Activated T-helper 9 cell treated with anti-CD3 and anti-CD28 coated beads, Interleukin-2, amount 50 U/mL, for 16 hours (primary cell): ENCODE measurements at regions not wholly inside any gene's neighbourhood (a gene's known extent, or its start where the extent isn't known, plus 50 kb on each side); places are given as distances from the start of the nearest gene placed in this dataset.

Experiments
- DNase-seq: peaks from one replicate; pipeline ENCODE4 v3.0.0-alpha.2; 2020; ENCODE audit warnings: low read depth

GRCh38 chr2:145258903-145259579, 739.1 kb upstream of the ZEB2 start:
- DNase-seq, result no peak

DNA sequence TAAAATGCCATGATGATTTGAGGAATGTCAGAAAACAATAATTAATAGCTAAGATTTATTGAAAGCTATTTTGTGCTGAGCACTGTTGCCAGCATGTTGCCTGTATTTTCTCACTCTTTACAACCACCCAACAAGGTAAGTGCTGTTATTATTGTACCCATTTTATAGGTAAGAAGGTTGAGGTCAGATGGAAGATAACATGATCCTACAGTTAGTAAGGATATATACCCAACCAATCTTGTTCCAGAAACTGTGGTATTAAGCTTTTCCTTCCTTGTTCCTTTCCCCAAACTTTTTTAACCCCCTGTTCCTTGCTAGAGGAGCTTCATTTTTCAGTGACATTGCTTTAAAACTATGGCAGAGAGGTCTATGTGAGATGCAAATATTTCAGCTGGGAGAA, 738.0 kb upstream of the ZEB2 start:
- no peak for DNase-seq

GRCh38 chr2:145256551-145256950, 736.6 kb upstream of the ZEB2 start:
- no peak for DNase-seq

DNA sequence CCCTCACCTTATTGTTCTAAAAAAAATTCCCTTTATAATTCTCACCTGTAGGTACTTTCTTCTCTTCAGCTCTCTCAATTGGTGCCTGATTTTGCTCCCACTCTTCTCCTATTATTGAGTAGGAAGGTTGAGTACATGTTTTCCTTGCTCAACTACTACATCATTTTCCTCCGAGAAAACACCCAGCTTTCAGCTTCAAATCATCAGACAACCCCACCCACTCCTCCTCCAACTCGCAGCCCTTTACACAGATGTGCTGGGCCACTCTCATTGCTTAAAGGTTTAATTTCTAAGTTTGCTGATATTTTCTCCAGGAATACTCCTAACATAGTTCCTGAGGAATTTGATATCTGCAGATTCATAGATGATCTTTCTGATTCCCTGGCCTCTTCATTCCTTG, 734.4 kb upstream of the ZEB2 start:
- DNase-seq, result no peak

DNA sequence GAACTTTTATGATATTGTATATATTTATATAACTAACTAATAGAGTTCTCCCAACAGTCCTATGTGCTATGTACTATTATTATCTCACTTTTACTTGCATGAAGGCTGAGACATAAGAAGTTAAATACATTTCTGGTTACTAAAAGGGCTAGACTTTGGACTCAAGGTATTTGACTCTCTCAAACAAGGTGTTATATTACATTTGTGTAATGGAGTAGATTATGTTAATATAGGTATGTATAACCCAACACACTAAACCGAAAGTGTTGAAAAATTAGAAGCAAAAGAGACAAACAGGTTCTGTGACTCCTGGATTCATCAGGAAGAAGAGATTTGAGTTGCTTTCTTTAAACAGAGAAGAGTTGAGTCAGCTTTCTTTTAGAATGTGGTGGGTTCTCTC, 733.6 kb upstream of the ZEB2 start:
- DNase-seq, result no peak

- no peak for DNase-seq
Measured at GRCh38 chr2:145245268-145245870, 725.5 kb upstream of the ZEB2 start.

DNA sequence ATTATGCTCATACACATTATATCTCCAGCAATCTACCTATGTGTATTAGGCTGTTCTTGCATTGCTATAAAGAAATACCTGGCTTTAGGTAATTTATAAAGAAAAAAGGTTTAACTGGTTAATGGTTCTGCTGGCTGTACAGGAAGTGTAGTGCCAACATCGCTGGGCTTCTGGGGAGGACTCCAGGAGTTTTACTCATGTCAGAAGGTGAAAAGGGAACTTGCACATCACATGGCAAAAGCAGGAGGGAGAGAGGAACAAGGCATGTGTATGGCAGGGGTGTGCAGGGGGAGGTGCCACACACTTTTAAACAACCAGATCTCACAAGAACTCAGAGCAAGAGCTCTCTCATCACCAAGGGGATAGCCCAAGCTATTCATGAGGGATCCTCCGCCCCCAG, 715.4 kb upstream of the ZEB2 start:
- no peak for DNase-seq

DNA sequence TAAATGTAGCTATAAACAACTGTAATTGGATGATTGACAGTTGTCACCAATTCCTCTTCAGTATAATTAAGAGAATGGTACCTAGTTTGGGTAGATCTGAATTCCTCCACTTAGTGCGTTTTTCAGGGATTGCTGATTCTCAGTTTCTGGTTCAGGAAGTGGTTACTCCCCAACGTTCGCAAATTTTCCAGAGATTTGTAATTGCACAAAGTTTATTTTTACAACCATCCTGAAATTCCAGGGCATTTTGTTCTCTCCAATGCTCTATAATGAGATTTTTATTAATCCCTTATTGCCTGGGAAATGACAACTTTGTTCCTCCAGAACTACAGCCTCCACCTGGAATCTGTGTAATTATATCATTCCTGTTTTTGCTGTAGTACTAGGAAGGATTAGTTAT, 710.6 kb upstream of the ZEB2 start:
- DNase-seq, result no peak

- no peak for DNase-seq
Measured at GRCh38 chr2:145228506-145228905, 708.6 kb upstream of the ZEB2 start.

GRCh38 chr2:145226901-145227300, 707.0 kb upstream of the ZEB2 start:
- no peak for DNase-seq

GRCh38 chr2:145221516-145221915, 701.6 kb upstream of the ZEB2 start:
- no peak for DNase-seq

GRCh38 chr2:145221032-145221431, 701.1 kb upstream of the ZEB2 start:
- no peak for DNase-seq

- DNase-seq, result no peak
Measured at GRCh38 chr2:145220496-145220895, 700.6 kb upstream of the ZEB2 start.

- no peak for DNase-seq
Measured at GRCh38 chr2:145207884-145208283, 688.0 kb upstream of the ZEB2 start.

DNA sequence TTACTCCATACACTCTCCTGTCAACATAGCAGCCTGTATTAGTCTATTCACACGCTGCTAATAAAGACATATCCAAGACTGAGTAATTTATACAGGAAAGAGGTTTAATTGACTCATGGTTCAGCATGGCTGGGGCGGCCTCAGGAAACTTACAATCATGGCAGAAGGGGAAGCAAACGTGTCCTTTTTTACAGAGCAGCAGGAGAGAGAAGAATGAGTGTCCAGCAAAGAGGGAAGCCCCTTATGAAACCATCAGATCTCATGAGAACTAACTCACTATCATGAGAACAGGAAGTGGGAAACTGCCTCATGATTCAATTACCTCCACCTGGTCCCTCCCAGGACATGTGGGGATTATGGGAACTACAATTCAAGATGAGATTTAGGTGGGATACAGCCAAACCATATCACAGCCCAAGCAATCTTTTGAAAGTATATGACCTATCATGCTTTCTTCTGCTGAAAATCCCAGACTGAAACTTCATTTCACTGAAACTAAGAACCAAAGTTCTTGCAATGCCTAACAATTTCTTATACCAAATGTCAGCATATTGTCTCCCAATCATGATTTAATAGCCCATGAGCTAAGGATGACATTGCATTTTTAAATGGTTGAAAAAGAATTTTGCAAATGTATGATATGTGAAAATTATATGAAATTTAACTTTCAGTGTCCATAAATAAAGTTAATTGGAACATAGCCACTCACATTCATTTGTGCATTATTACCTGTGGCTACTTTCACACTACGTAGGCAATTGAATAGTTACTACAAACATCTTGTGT, 686.8 kb upstream of the ZEB2 start:
- no peak for DNase-seq

GRCh38 chr2:145203891-145204290, 684.0 kb upstream of the ZEB2 start:
- DNase-seq, result no peak

GRCh38 chr2:145199827-145200706, 680.1 kb upstream of the ZEB2 start:
- no peak for DNase-seq

DNA sequence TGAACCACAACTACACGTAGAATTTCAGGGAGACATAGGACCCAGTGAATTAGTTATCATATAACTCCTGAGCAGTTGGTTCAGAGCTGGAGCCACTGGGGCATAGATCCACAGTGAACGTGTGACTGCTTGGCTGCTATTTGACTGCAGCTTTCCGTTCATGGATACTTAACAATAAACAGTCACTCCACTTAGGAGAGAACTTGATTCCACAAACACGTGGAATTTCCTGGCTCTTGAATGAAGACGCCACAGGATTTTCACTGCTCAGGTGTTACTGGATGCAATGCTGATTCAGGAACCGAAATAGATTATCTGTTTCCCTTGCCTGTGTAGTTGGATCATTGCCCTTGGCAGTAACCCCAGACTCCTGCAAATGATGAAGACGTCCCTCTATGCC, 679.1 kb upstream of the ZEB2 start:
- DNase-seq, result no peak

DNA sequence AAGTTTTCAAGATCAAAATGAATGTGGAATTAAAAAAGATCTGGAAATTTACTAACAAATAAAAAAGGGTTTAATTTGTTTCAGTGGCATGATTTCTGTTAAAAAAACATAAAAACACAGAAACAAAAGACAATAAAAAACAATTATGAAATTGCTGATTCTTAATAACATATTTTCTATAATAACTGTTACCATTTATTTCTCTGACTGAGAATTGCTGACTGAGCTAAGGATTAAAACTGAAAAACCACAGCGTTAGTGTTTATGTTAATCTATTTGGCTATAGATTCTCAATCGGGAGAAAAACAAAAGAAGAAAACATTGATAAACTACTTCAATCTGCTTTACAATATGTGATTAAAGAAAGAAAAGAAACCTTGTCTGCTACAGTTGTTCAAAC, 678.6 kb upstream of the ZEB2 start:
- no peak for DNase-seq

GRCh38 chr2:145197944-145198343, 678.0 kb upstream of the ZEB2 start:
- DNase-seq, result no peak

DNA sequence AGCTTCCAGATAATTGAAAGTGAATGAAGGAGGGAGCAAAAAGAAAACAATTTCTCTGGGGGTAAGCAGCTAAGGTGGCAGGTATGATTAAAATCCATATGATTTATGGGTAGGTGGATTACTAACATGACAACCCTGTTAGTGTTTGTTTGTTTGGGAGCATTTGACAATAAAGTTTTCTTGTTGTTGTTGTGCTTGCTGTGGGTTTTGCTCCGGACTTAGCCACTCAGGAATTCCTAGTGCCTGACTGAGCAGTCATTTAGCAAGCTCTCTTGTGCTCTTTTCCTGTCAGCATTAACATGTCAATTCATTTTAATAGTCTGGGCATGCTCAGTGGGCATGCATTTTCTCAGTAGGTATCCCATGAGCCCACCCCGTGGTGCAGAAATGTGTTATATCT, 674.8 kb upstream of the ZEB2 start:
- no peak for DNase-seq

DNA sequence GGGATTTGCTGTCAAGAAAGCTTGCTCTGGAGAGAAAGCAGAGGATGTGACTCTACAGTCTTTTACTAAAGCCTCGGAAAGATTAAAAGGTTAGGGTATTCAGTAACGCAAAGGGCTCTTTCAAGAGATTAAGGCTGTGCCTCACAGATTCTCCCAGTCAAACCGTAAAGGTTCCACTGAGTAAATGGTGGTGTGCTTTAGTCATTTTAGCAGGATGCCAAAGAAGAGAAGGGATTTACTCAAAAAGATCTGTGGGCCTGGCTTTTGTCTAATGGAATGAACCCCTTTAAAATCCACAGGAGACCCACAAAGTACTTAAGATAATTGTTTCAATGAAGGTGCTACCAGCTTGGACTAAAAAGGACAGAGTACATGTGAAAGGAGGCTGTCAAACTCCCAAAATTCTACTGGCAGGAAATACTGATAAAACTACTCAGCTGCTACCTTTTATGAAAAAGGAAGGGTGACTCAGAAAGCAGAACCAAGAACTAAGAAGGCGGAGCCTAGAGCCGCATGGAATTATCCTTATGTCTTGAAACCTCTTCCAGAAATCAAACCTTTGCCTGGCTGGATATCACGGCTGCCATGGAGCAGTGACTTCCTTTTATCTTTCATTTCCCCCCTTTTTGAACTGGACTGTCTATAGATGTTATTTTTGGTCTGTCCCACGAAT, 670.2 kb upstream of the ZEB2 start:
- no peak for DNase-seq
